Activated CD8-positive, alpha-beta memory T cell treated with anti-CD3 and anti-CD28 coated beads for 48 hours (primary cell): ENCODE measurements at regions not wholly inside any gene's neighbourhood (a gene's known extent, or its start where the extent isn't known, plus 50 kb on each side); places are given as distances from the start of the nearest gene placed in this dataset.

Source experiments
- DNase-seq, 3 experiments: peaks; one replicate each; pipeline ENCODE4 v3.0.0-alpha.2; 2020; ENCODE audit warnings: low read depth in 2 of 3, low spot score in 2 of 3

GRCh38 chr10:60439641-60440040 lies 50.0 kb upstream of the ANK3 start:
- no peak for DNase-seq
